ENCODE measurements at regions not wholly inside any gene's neighbourhood (a gene's known extent, or its start where the extent isn't known, plus 50 kb on each side); places are given as distances from the start of the nearest gene placed in this dataset.

GRCh38 chr5:58043032-58043945 lies 416.6 kb downstream of the PLK2 start:
- no peak for DNase-seq (ENCODE audit: low read depth in 2 of 3, low spot score in 2 of 3)

- DNase-seq (ENCODE audit: low read depth in 2 of 3, low spot score in 2 of 3), result no peak
These were observed 418.0 kb downstream of the PLK2 start for GRCh38 chr5:58041884-58042283.

DNA sequence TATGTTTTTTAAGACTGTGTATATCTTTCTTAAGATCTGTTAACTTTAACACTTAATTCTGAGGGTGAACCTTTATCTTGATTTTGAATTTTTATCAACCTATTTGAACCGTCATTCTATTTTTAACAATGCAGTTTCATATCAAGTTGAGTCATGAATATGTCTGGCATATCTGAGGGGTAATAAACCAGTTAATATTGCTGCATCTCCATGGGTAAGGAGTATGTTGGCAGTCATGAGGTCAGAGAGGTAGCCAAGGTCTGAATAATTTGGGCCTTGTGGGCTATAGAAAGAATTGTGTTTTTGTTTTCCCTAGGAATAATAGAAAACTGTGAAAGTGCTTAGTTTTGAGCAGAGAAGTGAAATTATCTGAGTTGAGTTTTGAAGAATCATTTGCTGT lies 419.0 kb downstream of the PLK2 start:
- no peak for DNase-seq (ENCODE audit: low read depth in 2 of 3, low spot score in 2 of 3)

DNA sequence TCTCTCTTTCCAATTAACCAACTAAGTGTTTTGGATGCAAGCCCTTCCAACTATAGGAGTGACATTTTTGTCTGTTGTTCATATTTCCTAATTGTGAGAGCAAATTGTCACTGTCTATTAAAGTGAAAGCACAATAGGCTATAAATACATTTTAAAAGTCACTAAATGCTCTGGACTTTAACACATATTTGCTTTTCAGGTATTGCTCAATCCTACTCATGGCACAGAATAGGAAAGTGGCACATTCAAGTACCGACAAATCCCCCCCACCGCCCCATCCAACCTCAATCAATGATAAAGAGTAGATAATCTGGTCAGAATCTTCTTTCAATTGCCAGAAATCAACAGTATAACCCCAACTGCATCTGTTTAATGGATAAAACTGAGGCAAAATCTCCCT lies 419.8 kb downstream of the PLK2 start:
- DNase-seq (ENCODE audit: low read depth in 2 of 3, low spot score in 2 of 3), result no peak

GRCh38 chr5:58037899-58038298 lies 422.0 kb downstream of the PLK2 start:
- no peak for DNase-seq (ENCODE audit: low read depth in 2 of 3, low spot score in 2 of 3)

DNA sequence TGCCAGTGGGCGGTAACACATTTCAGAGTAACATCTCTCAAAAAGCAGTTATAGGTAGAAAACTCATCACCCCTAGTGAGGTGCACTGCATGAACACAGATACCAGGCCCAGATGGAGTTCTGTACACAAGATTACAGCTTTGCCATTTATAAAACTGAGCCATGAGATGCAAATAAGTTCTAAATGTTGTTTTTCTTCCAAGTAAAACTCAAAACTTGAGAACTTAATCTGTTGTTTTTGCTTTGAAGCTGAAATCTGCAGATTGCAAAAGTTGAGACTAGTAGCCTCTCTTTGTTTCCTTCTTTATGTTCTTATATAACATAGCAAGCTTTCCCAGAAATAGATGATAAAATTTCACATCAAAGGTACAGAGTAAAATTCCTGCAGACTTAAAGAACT lies 434.1 kb downstream of the PLK2 start:
- DNase-seq (ENCODE audit: low read depth in 2 of 3, low spot score in 2 of 3), result no peak

DNA sequence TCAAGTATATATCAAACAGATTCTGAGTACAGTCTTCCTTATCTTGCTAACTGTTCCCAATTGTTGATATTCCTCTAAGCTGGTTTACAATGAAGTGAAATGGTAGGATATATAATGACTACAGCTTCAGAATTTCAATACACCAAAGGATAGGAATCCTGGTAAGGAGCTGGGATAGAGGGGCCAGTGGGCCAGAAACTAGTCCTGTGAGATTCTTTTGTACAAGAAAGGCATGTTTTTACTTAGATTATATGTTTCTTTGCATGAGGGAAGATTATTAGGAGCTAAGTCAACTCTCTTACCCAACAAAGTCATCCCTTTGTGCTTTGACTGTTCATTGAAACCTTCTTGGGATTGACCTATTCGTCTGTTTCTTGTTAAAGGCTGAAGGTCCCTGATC lies 435.7 kb downstream of the PLK2 start:
- DNase-seq (ENCODE audit: low read depth in 2 of 3, low spot score in 2 of 3), result no peak

- no peak for DNase-seq (ENCODE audit: low read depth in 2 of 3, low spot score in 2 of 3)
These were observed 437.8 kb downstream of the PLK2 start for GRCh38 chr5:58022055-58022454.

DNA sequence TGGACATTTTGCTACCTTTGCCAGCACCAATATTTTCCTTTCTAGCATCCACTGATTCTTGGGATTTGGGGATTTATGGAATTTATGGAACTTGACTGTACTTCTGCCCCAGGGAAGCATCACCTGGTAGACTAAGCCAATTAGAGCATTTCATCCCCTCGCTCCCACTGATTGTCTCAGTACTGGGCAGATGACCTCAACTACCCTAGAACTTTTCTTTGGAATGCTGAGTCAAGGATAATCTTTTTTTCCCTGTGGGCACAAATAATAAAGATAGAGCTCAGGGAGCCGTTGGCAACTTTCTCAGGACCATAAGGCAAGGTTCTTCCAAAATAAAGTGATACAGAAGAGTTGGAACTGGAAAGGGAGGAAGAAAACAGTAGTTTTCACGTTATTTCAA lies 438.4 kb downstream of the PLK2 start:
- DNase-seq (ENCODE audit: low read depth in 2 of 3, low spot score in 2 of 3), result no peak

- no peak for DNase-seq (ENCODE audit: low read depth in 2 of 3, low spot score in 2 of 3)
These were observed 440.3 kb downstream of the PLK2 start for GRCh38 chr5:58019614-58020013.

- DNase-seq (ENCODE audit: low read depth in 2 of 3, low spot score in 2 of 3), result no peak
These were observed 441.9 kb downstream of the PLK2 start for GRCh38 chr5:58018016-58018415.

GRCh38 chr5:58016877-58017276 lies 443.0 kb downstream of the PLK2 start:
- no peak for DNase-seq (ENCODE audit: low read depth in 2 of 3, low spot score in 2 of 3)

DNA sequence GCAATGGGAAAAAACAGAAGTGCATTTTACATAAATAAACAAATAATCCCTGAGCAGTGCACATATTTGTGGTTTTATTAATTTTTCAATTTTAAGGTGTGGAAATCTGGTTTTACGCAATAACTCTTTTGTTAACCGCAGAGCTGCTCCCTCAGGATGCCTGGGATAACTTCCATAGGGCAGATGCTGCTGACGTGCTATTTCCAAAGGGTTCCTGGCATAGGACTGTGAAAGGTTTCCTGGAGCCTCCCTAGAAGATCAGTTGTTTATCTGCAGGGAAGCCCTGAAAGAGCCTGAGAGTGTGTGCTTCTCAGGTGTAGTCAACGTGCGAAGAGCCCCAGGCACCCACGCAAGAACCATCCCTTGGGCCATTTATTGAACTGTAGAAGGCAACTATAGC lies 443.5 kb downstream of the PLK2 start:
- DNase-seq (ENCODE audit: low read depth in 2 of 3, low spot score in 2 of 3), result no peak

DNA sequence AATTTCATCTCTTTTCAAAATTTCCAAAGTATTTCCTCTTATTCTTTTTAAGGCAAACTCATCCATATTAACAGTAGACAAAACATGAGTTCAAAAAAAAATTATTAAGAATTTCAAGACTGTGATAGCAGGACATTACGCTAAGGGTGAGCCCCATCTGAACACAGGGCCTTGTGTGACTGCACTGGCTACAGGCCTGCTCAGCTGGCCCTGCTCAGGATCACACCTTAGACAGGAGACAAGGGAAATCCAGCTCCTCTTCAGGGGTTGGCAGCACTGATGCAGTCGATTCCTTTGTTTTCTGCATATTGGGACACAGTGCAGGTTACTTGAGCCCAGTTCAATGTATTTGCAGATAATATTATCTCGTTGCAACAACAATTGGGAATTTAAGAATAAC lies 444.7 kb downstream of the PLK2 start:
- DNase-seq (ENCODE audit: low read depth in 2 of 3, low spot score in 2 of 3), result no peak

DNA sequence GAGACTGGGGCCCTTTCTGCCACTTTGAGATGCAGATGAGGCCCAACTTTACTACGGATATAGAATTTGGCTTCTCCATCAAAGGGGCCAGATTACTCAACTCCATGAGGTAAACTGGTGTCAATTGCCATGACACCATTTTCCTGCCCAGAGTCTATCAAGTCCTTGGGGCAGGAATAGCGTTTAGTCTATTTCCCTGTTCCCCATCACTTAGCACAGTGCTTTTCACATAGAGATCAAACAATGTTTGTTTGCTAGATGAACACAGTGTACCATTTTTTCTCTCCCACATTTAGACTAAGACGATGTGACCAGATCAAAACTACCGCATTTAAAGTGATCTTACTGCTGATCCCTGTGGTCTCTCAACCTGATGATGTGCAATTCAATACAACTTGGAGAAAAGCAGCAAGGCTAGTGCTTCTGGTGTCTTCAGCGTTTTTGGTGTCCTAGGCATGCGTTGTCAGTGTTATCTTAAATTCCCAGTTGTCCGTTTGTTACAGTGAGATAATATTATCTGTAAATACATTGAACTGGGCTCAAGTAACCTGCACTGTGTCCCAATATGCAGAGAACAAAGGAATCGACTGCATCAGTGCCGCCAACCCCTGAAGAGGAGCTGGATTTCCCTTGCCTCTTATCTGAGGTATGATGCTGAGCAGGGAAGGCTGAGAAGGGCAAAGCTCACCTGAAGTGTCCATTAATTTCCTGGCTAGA lies 446.2 kb downstream of the PLK2 start:
- DNase-seq (ENCODE audit: low read depth in 2 of 3, low spot score in 2 of 3), result no peak

DNA sequence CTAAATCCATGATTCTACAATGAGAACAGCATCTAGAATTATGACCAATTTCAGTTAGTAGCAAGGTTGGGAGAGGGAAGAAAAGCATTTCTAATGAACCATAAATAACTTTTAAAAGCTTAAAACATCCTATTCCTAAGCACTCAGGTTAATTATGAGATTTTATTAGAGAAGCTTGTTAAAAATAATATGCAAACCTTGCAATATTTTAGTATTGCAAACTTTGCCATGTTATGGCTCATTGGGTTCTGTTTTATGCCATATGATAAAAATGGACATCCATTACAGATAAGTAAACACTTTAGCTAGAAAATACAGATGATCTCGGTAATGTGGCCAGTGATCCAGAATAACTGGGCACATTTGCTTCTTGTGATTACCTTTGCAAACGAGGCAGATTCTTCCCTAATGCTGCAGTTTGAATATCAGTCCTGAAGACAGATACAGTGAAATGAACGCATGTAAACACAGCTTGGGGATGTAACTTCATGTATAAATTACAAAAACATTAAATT lies 447.0 kb downstream of the PLK2 start:
- DNase-seq (ENCODE audit: low read depth in 2 of 3, low spot score in 2 of 3), result no peak

GRCh38 chr5:58012102-58012501 lies 447.8 kb downstream of the PLK2 start:
- no peak for DNase-seq (ENCODE audit: low read depth in 2 of 3, low spot score in 2 of 3)

GRCh38 chr5:58011301-58011700 lies 448.6 kb downstream of the PLK2 start:
- DNase-seq (ENCODE audit: low read depth in 2 of 3, low spot score in 2 of 3), result no peak

DNA sequence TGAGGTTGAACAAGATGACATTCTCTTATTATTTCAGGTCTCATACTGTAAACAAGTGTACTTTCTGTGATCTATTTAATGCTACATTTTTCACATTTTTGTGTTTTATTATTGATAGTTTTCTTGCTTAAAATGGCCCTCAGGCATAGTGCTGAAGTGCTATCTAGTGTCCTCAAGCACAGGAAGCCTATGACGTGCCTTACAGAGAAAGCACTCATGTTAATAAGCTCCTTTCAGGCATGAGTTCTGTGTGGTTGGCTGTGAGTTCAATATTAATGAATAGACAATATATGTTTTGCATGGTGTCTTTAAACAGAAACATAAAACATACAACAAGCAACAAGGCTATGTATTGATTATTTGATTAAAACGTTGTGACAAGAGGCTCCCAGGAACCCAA lies 450.1 kb downstream of the PLK2 start:
- no peak for DNase-seq (ENCODE audit: low read depth in 2 of 3, low spot score in 2 of 3)

DNA sequence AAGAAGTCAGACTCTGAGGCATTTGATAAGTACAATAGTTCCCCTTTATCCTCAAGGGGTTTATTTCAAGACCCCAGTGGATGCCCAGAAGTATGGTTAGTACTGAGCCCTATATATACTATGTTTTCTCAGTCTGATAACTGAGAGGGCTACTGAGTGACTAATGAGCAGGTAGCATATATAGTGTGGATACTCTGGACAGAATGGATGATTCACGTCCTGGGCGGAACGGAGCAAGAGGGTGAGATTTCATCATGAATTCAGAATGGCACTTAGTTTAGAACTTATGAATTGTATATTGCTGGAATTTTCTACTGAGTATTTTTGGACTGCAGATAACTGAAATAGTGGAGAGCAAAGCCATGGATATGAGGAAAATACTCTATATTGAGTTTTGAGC lies 457.6 kb downstream of the PLK2 start:
- DNase-seq (ENCODE audit: low read depth in 2 of 3, low spot score in 2 of 3), result no peak

GRCh38 chr5:57993866-57994265 lies 466.0 kb downstream of the PLK2 start:
- DNase-seq (ENCODE audit: low read depth in 2 of 3, low spot score in 2 of 3), result no peak

DNA sequence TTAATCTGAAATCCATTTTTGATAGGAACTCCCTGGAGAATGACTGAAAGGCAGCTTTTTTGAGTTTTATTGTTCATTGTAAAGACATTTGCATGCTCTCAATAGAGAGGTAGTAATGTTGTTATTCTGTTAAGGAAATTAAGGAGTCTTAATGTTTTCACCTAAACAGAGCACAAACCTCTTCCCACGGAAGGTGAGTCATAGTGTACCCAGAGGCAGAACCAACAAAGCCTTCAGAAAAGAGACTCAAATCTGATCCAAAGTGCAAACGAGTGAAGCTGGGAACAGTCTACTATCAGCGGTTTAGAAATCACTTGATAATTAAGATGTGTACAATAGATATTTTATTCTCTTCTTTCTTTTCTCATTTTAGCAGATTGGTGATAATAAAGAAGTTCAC lies 470.5 kb downstream of the PLK2 start:
- DNase-seq (ENCODE audit: low read depth in 2 of 3, low spot score in 2 of 3), result no peak
